SK-N-SH (cell line): ENCODE measurements at regions not wholly inside any gene's neighbourhood (a gene's known extent, or its start where the extent isn't known, plus 50 kb on each side); places are given as distances from the start of the nearest gene placed in this dataset.

ENCODE experiments used
- CTCF ChIA-PET: fragments of 300-600, 350-600 bp; formaldehyde crosslinking; extraction: SDS; loops from one replicate; lab custom pipeline; 2021; lab: Yijun Ruan, JAX
- POLR2A ChIA-PET: fragments of 350-600 bp; sonication (Branson Sonifier 250); formaldehyde crosslinking; extraction: SDS; loops from one replicate; lab custom pipeline; 2020; ENCODE audit warnings: antibody characterized with exemption, inconsistent platforms; lab: Yijun Ruan, JAX
- DNase-seq: peaks from one replicate; pipeline ENCODE4 v3.0.0; 2012
- H2AFZ ChIP-seq: fragments of 200-600 bp; sonication (generic); 2 replicates; pipeline ENCODE4 v1.8.1; 2016; ENCODE audit warnings: antibody characterized with exemption, mild to moderate bottlenecking, low read depth
- H3F3A ChIP-seq: fragments of 200-600 bp; sonication (generic); replicated peaks from 2 replicates; pipeline ENCODE3; 2016; ENCODE audit warnings: antibody characterized with exemption, mild to moderate bottlenecking; ENCODE audit not compliant: insufficient read depth
- H3K27ac ChIP-seq, 2 experiments: fragments of 200-500 bp in 1 of 2; fragments of 200-600 bp in 1 of 2; sonication (Bioruptor generic) in 1 of 2; sonication (generic), shearing (Covaris generic) in 1 of 2; 2 replicates each; pipeline versions ENCODE4 v1.5.1 to v1.6.1; 2014 to 2016; ENCODE audit warnings: low read depth in 2 of 2, inconsistent platforms in 1 of 2, low read length in 1 of 2, mild to moderate bottlenecking in 1 of 2, mixed read lengths in 1 of 2
- H3K27me3 ChIP-seq: fragments of 200-600 bp; sonication (generic), shearing (Covaris generic); 2 replicates; pipeline ENCODE4 v1.6.1; 2016; ENCODE audit warnings: mixed run types; ENCODE audit not compliant: insufficient read depth
- H3K36me3 ChIP-seq, 2 experiments: fragments of 200-500 bp in 1 of 2; fragments of 200-600 bp in 1 of 2; sonication (Bioruptor generic) in 1 of 2; sonication (generic) in 1 of 2; replicated peaks in 1 of 2; 2 replicates each; pipeline versions ENCODE3 to v1.5.1; 2014 to 2016; ENCODE audit warnings: low read length in 1 of 2, mild to moderate bottlenecking in 1 of 2; ENCODE audit not compliant: insufficient read depth in 2 of 2, control insufficient read depth in 1 of 2
- H3K4me1 ChIP-seq, 2 experiments: fragments of 200-500 bp in 1 of 2; fragments of 200-600 bp in 1 of 2; sonication (Bioruptor generic) in 1 of 2; sonication (generic), shearing (Covaris generic) in 1 of 2; 2 replicates each; pipeline versions ENCODE4 v1.5.1 to v1.6.1; 2014 to 2016; ENCODE audit warnings: low read depth in 1 of 2, low read length in 1 of 2, mixed run types in 1 of 2; ENCODE audit not compliant: insufficient read depth in 2 of 2, control insufficient read depth in 1 of 2
- H3K4me2 ChIP-seq: fragments of 200-600 bp; sonication (generic), shearing (Covaris generic); 2 replicates; pipeline ENCODE4 v1.6.1; 2017; ENCODE audit warnings: mixed run types
- H3K4me3 ChIP-seq, 2 experiments: fragments of 200-500 bp in 1 of 2; fragments of 200-600 bp in 1 of 2; sonication (Bioruptor generic) in 1 of 2; sonication (generic), shearing (Covaris generic) in 1 of 2; 2 replicates each; pipeline versions ENCODE4 v1.5.1 to v1.8.1; 2014 to 2016; ENCODE audit warnings: low read depth in 2 of 2, inconsistent platforms in 1 of 2, low read length in 1 of 2, mild to moderate bottlenecking in 1 of 2, mixed read lengths in 1 of 2, moderate library complexity in 1 of 2
- H3K79me2 ChIP-seq: fragments of 200-600 bp; sonication (generic); 2 replicates; pipeline ENCODE4 v1.8.1; 2017; ENCODE audit warnings: mild to moderate bottlenecking; ENCODE audit not compliant: insufficient read depth
- H3K9ac ChIP-seq: fragments of 200-600 bp; sonication (generic); 2 replicates; pipeline ENCODE4 v1.6.1; 2017; ENCODE audit warnings: mixed run types
- H3K9me2 ChIP-seq: fragments of 200-600 bp; sonication (generic); 2 replicates; pipeline ENCODE4 v1.6.1; 2017; ENCODE audit warnings: mixed run types
- H3K9me3 ChIP-seq: fragments of 200-600 bp; sonication (generic); 2 replicates; pipeline ENCODE4 v1.6.1; 2017; ENCODE audit warnings: mixed run types, mild to moderate bottlenecking, moderate library complexity
- H4K20me1 ChIP-seq: fragments of 200-600 bp; sonication (generic); 2 replicates; pipeline ENCODE4 v1.6.1; 2017; ENCODE audit warnings: mild to moderate bottlenecking, mixed run types; ENCODE audit not compliant: insufficient read depth
- ELF1 ChIP-seq: IDR thresholded peaks from 2 replicates; pipeline ENCODE4 v1.4.0; 2012
- EZH2phosphoT487 ChIP-seq: fragments of 200-600 bp; sonication (generic); IDR thresholded peaks from 2 replicates; pipeline ENCODE4 v1.6.1; 2017; ENCODE audit warnings: low read depth, mixed run types, mild to moderate bottlenecking, antibody characterized with exemption, moderate library complexity, borderline replicate concordance
- FOXJ3 ChIP-seq: sonication (generic); formaldehyde crosslinking; IDR thresholded peaks from 2 replicates; pipeline ENCODE4 v1.5.1; 2020; ENCODE audit warnings: mild to moderate bottlenecking, missing genetic modification reagents
- GABPA ChIP-seq: IDR thresholded peaks from 2 replicates; pipeline ENCODE4 v1.4.0; 2012; ENCODE audit warnings: low read depth, mild to moderate bottlenecking
- GATA2 ChIP-seq: sonication (generic); formaldehyde crosslinking; IDR thresholded peaks from 2 replicates; pipeline ENCODE4 v1.5.0; 2020; ENCODE audit warnings: mild to moderate bottlenecking, missing genetic modification reagents
- MAX ChIP-seq: IDR thresholded peaks from 2 replicates; pipeline ENCODE4 v1.4.0; 2012; ENCODE audit warnings: low read depth
- MEF2A ChIP-seq: IDR thresholded peaks from 2 replicates; pipeline ENCODE4 v1.4.0; 2012; ENCODE audit warnings: low read depth, borderline replicate concordance
- NFIC ChIP-seq: IDR thresholded peaks from 2 replicates; pipeline ENCODE4 v1.4.0; 2012; ENCODE audit warnings: borderline replicate concordance
- PBX3 ChIP-seq: IDR thresholded peaks from 2 replicates; pipeline ENCODE4; 2012
- POLR2AphosphoS5 ChIP-seq: IDR thresholded peaks from 2 replicates; pipeline ENCODE4 v1.6.1; 2012; ENCODE audit warnings: low read depth, low read length
- RXRA ChIP-seq: IDR thresholded peaks from 2 replicates; pipeline ENCODE4 v1.4.0; 2012; ENCODE audit warnings: low read depth, mild to moderate bottlenecking, borderline replicate concordance
- SMC3 ChIP-seq: IDR thresholded peaks from 2 replicates; pipeline ENCODE4 v1.6.1; 2012; ENCODE audit warnings: low read depth, low read length, improper control_type of control experiment
- TCF12 ChIP-seq: IDR thresholded peaks from 2 replicates; pipeline ENCODE4 v1.4.0; 2012
- USF1 ChIP-seq: IDR thresholded peaks from 2 replicates; pipeline ENCODE4 v1.4.0; 2012; ENCODE audit warnings: low read depth, borderline replicate concordance
- TF ChIP-seq, protein P1 (sequence below): IDR thresholded peaks from 2 replicates; pipeline ENCODE4 v1.4.0; 2012; ENCODE audit warnings: low read depth, borderline replicate concordance
- TF ChIP-seq, protein P2 (sequence below): IDR thresholded peaks from 2 replicates; pipeline ENCODE4 v1.6.1; 2012; ENCODE audit warnings: mild to moderate bottlenecking, low read depth, low read length, moderate library complexity
- TF ChIP-seq, protein P3 (sequence below): fragments of 150-350 bp; IDR thresholded peaks from 2 replicates; pipeline ENCODE4 v1.6.1; 2016; ENCODE audit warnings: mild to moderate bottlenecking, low read depth, low read length
- TF ChIP-seq, protein P4 (sequence below): fragments of 200-600 bp; sonication (generic); IDR thresholded peaks from 2 replicates; pipeline ENCODE4 v1.6.1; 2017; ENCODE audit warnings: antibody characterized with exemption, mild to moderate bottlenecking, moderate library complexity

- no peak for TF ChIP-seq GABPA
- TF ChIP-seq, all 33 proteins: peak for 0
Observed at GRCh38 chr13:54165581-54166215, 1137.1 kb downstream of the OLFM4 start (continued).

GRCh38 chr13:54173996-54174395, 1145.4 kb downstream of the OLFM4 start:
- no peaks in the 10 kb centered on the region for H3K36me3 ChIP-seq
- no peak overlapping the region for H2AFZ ChIP-seq
- H3K27ac ChIP-seq: no peak overlapping the region
- H3K4me2 ChIP-seq: no peak overlapping the region
- H3K27me3 ChIP-seq: no peaks in the 10 kb centered on the region
- no peaks in the 10 kb centered on the region for H3K9me2 ChIP-seq
- DNase-seq: no peak
- TF ChIP-seq GATA2 (CRISPR knock-in tag) (no peak), MEF2A (no peak), MAX (no peak), RXRA (no peak), USF1 (no peak), NFIC (no peak), FOXJ3 (no peak), ELF1 (no peak), EZH2phosphoT487 (no peak), PBX3 (no peak), SMC3 (no peak), POLR2AphosphoS5 (no peak), TCF12 (no peak)
- TF ChIP-seq, protein P1, sequence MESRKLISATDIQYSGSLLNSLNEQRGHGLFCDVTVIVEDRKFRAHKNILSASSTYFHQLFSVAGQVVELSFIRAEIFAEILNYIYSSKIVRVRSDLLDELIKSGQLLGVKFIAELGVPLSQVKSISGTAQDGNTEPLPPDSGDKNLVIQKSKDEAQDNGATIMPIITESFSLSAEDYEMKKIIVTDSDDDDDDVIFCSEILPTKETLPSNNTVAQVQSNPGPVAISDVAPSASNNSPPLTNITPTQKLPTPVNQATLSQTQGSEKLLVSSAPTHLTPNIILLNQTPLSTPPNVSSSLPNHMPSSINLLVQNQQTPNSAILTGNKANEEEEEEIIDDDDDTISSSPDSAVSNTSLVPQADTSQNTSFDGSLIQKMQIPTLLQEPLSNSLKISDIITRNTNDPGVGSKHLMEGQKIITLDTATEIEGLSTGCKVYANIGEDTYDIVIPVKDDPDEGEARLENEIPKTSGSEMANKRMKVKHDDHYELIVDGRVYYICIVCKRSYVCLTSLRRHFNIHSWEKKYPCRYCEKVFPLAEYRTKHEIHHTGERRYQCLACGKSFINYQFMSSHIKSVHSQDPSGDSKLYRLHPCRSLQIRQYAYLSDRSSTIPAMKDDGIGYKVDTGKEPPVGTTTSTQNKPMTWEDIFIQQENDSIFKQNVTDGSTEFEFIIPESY: no peak
- TF ChIP-seq, protein P2, sequence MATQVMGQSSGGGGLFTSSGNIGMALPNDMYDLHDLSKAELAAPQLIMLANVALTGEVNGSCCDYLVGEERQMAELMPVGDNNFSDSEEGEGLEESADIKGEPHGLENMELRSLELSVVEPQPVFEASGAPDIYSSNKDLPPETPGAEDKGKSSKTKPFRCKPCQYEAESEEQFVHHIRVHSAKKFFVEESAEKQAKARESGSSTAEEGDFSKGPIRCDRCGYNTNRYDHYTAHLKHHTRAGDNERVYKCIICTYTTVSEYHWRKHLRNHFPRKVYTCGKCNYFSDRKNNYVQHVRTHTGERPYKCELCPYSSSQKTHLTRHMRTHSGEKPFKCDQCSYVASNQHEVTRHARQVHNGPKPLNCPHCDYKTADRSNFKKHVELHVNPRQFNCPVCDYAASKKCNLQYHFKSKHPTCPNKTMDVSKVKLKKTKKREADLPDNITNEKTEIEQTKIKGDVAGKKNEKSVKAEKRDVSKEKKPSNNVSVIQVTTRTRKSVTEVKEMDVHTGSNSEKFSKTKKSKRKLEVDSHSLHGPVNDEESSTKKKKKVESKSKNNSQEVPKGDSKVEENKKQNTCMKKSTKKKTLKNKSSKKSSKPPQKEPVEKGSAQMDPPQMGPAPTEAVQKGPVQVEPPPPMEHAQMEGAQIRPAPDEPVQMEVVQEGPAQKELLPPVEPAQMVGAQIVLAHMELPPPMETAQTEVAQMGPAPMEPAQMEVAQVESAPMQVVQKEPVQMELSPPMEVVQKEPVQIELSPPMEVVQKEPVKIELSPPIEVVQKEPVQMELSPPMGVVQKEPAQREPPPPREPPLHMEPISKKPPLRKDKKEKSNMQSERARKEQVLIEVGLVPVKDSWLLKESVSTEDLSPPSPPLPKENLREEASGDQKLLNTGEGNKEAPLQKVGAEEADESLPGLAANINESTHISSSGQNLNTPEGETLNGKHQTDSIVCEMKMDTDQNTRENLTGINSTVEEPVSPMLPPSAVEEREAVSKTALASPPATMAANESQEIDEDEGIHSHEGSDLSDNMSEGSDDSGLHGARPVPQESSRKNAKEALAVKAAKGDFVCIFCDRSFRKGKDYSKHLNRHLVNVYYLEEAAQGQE: no peak
- TF ChIP-seq, protein P3, sequence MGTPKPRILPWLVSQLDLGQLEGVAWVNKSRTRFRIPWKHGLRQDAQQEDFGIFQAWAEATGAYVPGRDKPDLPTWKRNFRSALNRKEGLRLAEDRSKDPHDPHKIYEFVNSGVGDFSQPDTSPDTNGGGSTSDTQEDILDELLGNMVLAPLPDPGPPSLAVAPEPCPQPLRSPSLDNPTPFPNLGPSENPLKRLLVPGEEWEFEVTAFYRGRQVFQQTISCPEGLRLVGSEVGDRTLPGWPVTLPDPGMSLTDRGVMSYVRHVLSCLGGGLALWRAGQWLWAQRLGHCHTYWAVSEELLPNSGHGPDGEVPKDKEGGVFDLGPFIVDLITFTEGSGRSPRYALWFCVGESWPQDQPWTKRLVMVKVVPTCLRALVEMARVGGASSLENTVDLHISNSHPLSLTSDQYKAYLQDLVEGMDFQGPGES: no peak
- TF ChIP-seq, protein P4, sequence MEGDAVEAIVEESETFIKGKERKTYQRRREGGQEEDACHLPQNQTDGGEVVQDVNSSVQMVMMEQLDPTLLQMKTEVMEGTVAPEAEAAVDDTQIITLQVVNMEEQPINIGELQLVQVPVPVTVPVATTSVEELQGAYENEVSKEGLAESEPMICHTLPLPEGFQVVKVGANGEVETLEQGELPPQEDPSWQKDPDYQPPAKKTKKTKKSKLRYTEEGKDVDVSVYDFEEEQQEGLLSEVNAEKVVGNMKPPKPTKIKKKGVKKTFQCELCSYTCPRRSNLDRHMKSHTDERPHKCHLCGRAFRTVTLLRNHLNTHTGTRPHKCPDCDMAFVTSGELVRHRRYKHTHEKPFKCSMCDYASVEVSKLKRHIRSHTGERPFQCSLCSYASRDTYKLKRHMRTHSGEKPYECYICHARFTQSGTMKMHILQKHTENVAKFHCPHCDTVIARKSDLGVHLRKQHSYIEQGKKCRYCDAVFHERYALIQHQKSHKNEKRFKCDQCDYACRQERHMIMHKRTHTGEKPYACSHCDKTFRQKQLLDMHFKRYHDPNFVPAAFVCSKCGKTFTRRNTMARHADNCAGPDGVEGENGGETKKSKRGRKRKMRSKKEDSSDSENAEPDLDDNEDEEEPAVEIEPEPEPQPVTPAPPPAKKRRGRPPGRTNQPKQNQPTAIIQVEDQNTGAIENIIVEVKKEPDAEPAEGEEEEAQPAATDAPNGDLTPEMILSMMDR: no peak
- TF ChIP-seq, all 33 proteins: peak for 0
- Histone ChIP-seq H3F3A (no peaks in the 10 kb centered on the region), H3K79me2 (no peaks in the 10 kb centered on the region), H3K4me3 (no peak overlapping the region), H3K9ac (no peak overlapping the region), H3K9me3 (peaks cover 6% of the 10 kb centered on the region; the same call in 1 of the 2 replicates), H3K4me1 (no peaks in the 10 kb centered on the region), H4K20me1 (no peaks in the 10 kb centered on the region)
- CTCF ChIA-PET: no interaction called here
- POLR2A ChIA-PET: no interaction called here
